T-helper 17 cell (primary cell): ENCODE measurements at regions not wholly inside any gene's neighbourhood (a gene's known extent, or its start where the extent isn't known, plus 50 kb on each side); places are given as distances from the start of the nearest gene placed in this dataset.

Source experiments
- ATAC-seq: fragments of 150-1000 bp; cut with Tn5 transposase; 2 replicates; pipeline ENCODE4 v1.10.0; 2021; ENCODE audit warnings: mild to moderate bottlenecking, moderate library complexity
- DNase-seq, 3 donors: peaks; one replicate each; pipeline versions ENCODE4 v3.0.0 to v3.0.0-alpha.2; 2020 to 2021
- H3K9me3 ChIP-seq: one replicate; pipeline ENCODE4 v1.7.0; 2013; ENCODE audit warnings: low read length, mild to moderate bottlenecking; ENCODE audit not compliant: control insufficient read depth, poor library complexity, severe bottlenecking
- H3K27ac Mint-ChIP-seq: one replicate; pipeline ENCODE4 v1.8.0; 2022; ENCODE audit warnings: mild to moderate bottlenecking, moderate library complexity, mixed read lengths
- H3K27me3 Mint-ChIP-seq: one replicate; pipeline ENCODE4 v1.8.0; 2022; ENCODE audit warnings: mixed read lengths
- H3K36me3 Mint-ChIP-seq: one replicate; pipeline ENCODE4 v1.8.0; 2022; ENCODE audit warnings: low read depth, mixed read lengths
- H3K4me1 Mint-ChIP-seq: one replicate; pipeline ENCODE4 v1.8.0; 2022; ENCODE audit warnings: mild to moderate bottlenecking, mixed read lengths
- H3K4me3 Mint-ChIP-seq: one replicate; pipeline ENCODE4 v1.8.0; 2022; ENCODE audit warnings: mild to moderate bottlenecking, moderate library complexity, mixed read lengths

DNA sequence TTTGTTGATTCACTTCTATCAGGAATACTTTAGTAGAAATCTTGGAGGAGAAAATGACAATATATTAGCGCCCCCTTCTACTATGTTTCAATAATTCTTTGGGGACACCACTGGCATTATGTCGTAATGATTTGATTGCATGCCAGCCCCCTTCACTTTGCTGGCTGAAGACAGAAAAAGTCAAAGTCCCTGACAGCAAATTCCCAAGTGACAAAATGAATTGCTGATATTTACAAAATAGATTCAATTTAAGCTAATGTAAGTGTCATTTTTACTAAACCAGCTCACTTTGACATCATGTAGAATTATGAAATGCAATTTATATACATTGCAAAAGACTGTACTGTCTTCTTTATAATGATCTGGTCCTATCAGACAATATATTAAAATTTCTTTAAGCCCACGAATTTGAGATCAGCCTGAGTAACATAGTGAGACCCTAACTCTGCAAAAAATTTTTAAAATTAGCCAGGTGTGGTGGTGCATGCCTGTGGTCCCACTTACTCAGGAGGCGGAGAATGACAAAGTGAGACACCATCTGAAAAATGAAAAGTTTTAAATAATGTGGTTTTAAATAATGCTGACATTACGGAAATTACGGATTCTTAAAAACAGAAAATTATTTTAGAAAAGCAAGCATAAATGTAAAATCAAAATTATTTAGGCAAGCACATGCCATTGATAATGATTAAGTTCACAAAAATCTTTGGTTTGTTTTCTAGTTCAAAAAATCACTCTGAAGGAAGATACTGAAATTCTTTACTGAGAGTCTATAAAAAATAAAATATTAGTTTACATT, 520.1 kb upstream of the PKDCC start:
- H3K27me3 Mint-ChIP-seq: no peaks in the 10 kb centered on the region
- H3K4me1 Mint-ChIP-seq: no peaks in the 10 kb centered on the region
- ATAC-seq (no peak), DNase-seq (no peak)
- H3K27ac Mint-ChIP-seq: no peak overlapping the region
- H3K9me3 ChIP-seq: no peaks in the 10 kb centered on the region
- no peaks in the 10 kb centered on the region for H3K36me3 Mint-ChIP-seq
- H3K4me3 Mint-ChIP-seq: no peak overlapping the region

DNA sequence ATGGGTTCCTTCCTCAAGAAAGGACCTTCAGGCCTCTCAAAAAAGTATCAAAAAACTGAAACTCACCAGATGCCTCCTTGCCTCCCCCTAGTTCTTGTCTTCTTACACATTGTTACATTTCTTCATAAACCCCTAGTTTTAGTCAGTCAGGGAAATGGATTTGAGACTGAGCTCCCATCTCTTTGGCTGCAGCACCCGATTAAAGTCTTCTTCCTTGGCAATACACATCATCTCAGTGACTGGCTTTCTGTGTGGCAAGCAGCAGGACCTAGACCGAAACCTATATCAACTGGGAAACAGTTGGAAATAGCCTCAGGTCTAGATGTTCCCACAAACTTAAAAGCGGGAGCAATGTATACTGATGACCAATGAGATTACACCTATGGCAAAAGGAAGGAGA, 512.2 kb upstream of the PKDCC start:
- H3K27me3 Mint-ChIP-seq: no peaks in the 10 kb centered on the region
- no peak overlapping the region for H3K4me3 Mint-ChIP-seq
- no peaks in the 10 kb centered on the region for H3K4me1 Mint-ChIP-seq
- ATAC-seq (no peak), DNase-seq (no peak)
- no peak overlapping the region for H3K27ac Mint-ChIP-seq
- H3K9me3 ChIP-seq: no peaks in the 10 kb centered on the region
- no peaks in the 10 kb centered on the region for H3K36me3 Mint-ChIP-seq

DNA sequence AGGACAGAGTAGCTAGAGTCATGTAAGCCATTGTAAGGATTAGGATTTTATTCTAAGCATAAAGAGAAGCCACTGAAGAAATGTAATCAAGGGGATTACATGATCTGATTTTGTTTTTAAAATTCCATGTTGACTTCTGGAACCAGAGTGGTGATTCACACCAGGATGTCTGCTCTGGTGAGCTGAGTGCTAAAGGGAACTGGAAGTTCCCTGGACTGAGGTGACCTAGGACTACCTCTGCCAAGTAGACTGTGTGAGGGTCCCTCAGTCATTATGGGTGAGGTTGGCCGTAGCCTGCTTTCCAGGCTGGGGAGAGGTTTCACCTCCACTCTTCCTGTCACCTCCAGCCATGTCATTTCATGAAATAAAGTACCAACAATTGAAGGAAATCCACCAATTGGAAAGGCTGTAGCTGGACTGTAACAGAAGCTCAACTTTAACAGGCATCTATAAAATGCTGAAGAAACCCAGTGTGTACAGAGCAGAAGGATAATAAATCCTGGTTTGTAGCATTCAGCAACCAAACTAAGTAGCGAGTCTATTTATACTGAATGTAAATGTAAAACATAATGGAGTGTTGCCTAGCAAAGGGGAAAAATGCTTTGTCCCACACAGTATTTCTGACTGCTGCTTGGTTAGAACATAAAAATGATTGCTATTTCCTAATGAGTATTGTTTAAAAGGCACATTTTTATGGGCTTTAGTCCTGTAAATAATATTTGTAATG, 507.4 kb upstream of the PKDCC start:
- Mint-ChIP-seq H3K27ac (no peak overlapping the region), H3K4me1 (no peaks in the 10 kb centered on the region), H3K4me3 (no peak overlapping the region), H3K36me3 (no peaks in the 10 kb centered on the region), H3K27me3 (no peaks in the 10 kb centered on the region)
- ATAC-seq (no peak), DNase-seq (no peak)
- no peaks in the 10 kb centered on the region for H3K9me3 ChIP-seq

DNA sequence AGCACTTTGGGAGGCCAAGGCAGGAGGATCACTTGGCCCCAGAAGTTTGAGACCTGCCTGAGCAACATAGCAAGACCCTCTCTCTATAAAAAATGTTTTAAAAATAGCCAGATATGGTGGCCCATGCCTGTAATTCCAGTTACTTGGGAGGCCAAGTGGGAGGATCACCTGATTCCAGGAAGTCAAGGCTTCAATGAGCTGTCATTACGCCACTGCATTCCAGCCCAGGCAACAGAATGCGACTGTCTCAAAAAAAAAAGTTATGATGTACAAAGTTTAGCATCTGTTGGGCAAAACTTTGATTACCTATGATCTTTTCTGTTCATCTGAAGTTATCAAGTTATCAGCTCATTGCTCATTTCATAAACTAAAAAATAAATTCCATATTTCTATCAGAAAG, 504.1 kb upstream of the PKDCC start:
- Mint-ChIP-seq H3K4me1 (no peaks in the 10 kb centered on the region), H3K27me3 (no peaks in the 10 kb centered on the region), H3K27ac (no peak overlapping the region), H3K4me3 (no peak overlapping the region), H3K36me3 (no peaks in the 10 kb centered on the region)
- DNase-seq (no peak), ATAC-seq (no peak)
- no peaks in the 10 kb centered on the region for H3K9me3 ChIP-seq

DNA sequence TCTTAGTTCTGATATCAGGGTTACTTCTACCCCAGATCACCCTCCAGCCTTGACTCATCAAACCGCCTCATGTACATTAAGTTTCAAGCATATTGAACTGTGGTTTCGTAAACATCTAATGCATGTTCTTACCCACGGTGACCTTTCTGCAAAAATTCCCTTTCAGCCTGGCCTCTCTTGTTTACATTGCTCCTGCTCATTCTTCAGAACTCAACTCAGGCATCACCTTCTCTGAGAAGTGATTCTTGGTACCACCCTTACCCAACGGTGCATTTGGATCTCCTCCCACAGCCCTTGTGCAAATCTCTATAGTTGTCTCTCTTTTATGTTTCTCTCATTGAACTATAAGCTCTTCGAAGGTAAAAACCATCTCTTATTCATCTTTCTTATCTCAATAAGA, 503.1 kb upstream of the PKDCC start:
- ATAC-seq: no peak
- no peaks in the 10 kb centered on the region for H3K4me1 Mint-ChIP-seq
- H3K36me3 Mint-ChIP-seq: no peaks in the 10 kb centered on the region
- no peak overlapping the region for H3K4me3 Mint-ChIP-seq
- H3K27ac Mint-ChIP-seq: no peak overlapping the region
- no peaks in the 10 kb centered on the region for H3K9me3 ChIP-seq
- H3K27me3 Mint-ChIP-seq: no peaks in the 10 kb centered on the region
- no peak for DNase-seq

DNA sequence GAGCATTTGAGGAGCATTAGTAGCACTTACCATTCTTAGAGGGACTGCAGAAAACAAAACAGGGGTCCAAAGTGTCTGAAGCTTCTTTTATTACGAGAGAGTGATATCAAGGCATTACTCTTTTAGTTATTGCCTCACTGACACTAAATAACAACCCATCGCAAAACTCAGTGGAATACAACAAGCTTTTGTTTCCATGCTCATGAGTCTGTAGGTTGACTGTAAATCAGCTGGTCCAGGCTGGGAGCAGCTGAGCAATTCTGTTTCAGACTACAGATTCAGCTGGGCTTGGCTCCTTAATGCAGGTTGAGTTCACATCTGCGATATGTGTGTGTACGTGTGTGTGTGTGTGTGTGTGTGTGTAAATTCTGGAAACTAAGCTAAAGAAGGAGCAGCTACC, 501.8 kb upstream of the PKDCC start:
- DNase-seq (no peak), ATAC-seq (no peak)
- no peaks in the 10 kb centered on the region for H3K4me1 Mint-ChIP-seq
- H3K9me3 ChIP-seq: no peaks in the 10 kb centered on the region
- no peaks in the 10 kb centered on the region for H3K27me3 Mint-ChIP-seq
- H3K36me3 Mint-ChIP-seq: no peaks in the 10 kb centered on the region
- no peak overlapping the region for H3K4me3 Mint-ChIP-seq
- H3K27ac Mint-ChIP-seq: no peak overlapping the region

DNA sequence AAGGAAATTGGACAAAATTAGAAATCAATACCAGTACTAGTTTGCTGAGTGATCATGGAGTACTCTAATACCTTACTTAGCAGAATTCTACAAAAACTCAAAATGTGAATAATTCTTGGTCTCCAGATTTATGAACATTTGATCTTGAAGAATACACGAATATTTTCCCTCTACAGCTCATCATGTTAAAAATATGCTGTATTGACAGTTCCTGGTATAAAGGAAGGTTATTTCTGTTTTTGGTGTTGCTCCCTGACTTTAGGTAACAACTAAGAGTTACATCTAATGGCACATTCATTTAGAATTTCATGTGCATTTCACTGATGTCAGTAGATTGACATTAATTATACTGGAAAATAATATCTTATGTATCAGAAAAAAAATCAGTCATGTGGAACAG, 479.2 kb upstream of the PKDCC start:
- H3K9me3 ChIP-seq: no peaks in the 10 kb centered on the region
- Mint-ChIP-seq H3K27ac (no peak overlapping the region), H3K4me3 (no peak overlapping the region), H3K4me1 (no peaks in the 10 kb centered on the region), H3K36me3 (no peaks in the 10 kb centered on the region), H3K27me3 (peaks cover 6% of the 10 kb centered on the region)
- ATAC-seq (no peak), DNase-seq (no peak)

DNA sequence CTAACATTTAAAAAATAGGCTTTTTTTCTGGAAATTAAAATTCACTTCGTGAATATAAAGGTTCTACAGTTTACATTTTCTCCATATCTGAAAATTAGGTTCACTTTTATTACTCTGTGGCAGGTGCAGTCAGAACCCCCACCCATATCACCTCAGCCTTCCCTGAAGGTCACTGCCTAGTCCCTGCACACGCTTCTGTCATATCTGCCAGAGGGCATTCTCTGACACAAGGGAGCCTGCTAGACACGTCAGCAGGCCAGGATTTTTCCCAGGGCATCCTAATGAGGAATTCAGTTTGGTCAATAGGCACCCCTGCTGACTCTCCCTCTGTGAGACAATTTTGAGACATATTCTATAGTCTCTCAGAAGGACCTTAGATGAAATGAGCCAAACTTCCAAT, 475.7 kb upstream of the PKDCC start:
- ATAC-seq (no peak), DNase-seq (no peak)
- no peaks in the 10 kb centered on the region for H3K9me3 ChIP-seq
- Mint-ChIP-seq H3K4me3 (no peak overlapping the region), H3K27ac (no peak overlapping the region), H3K36me3 (no peaks in the 10 kb centered on the region), H3K27me3 (peaks cover 6% of the 10 kb centered on the region), H3K4me1 (no peaks in the 10 kb centered on the region)

DNA sequence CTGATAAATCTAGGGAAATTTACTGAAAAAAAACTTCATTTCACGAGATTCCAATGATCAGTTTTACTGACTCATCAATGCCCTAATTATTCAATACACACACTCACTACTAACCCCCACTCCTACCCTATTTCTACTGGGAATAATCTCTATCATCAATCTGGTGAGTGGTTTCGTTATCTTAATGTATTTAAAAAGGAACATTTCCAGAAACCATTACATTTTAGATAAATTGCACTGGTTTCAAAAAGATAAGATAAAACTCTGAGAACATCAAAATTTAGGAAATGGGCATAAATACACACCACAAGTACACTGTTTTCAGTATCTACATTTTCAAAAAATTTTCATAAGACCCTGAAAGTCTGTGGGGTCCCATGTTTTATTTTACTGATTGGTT, 471.4 kb upstream of the PKDCC start:
- no peak for ATAC-seq
- no peaks in the 10 kb centered on the region for H3K4me1 Mint-ChIP-seq
- H3K27ac Mint-ChIP-seq: no peak overlapping the region
- no peaks in the 10 kb centered on the region for H3K9me3 ChIP-seq
- no peak overlapping the region for H3K4me3 Mint-ChIP-seq
- DNase-seq: no peak
- peaks cover 6% of the 10 kb centered on the region for H3K27me3 Mint-ChIP-seq
- H3K36me3 Mint-ChIP-seq: no peaks in the 10 kb centered on the region

DNA sequence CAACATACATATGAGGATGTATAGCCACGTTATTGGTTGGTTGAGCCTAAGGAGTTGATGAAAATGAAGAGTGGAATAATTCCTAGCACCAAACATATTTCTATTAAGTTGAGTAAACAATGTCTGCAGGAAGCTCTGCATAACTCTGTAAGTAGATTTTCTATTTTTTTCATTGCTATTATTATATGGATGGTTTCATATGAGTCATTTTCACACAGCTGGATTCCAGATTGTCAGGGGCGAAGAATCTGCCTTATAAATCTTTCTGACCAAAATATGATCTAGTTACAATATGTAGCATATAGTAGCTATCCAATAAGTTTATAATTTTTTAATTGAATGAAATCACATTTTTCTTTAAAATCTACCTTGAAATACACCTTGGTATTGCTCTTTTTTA, 468.0 kb upstream of the PKDCC start:
- Mint-ChIP-seq H3K27me3 (no peaks in the 10 kb centered on the region), H3K4me3 (no peak overlapping the region), H3K36me3 (no peaks in the 10 kb centered on the region), H3K4me1 (no peaks in the 10 kb centered on the region), H3K27ac (no peak overlapping the region)
- peaks cover 6% of the 10 kb centered on the region for H3K9me3 ChIP-seq
- DNase-seq (no peak), ATAC-seq (no peak)

DNA sequence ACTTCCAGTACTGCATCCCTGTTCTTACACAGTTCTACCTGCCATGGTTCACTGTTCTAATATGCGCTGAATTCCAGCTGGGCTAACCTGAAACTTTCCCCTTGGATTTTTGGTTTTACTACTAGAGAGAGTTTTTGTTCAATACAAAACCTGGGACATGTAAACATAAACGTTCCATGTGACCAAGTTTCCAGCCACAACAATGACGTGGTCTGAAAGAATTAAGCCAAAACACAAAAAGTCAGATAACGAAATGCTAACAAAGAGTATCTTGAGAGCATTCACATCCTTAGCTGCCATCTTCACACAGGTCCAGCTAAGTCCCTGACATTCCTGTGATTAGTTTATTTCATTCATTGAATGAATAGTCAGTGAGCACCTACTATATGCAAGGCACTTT, 467.0 kb upstream of the PKDCC start:
- DNase-seq (no peak), ATAC-seq (no peak)
- no peak overlapping the region for H3K4me3 Mint-ChIP-seq
- H3K27me3 Mint-ChIP-seq: no peaks in the 10 kb centered on the region
- H3K36me3 Mint-ChIP-seq: no peaks in the 10 kb centered on the region
- no peak overlapping the region for H3K27ac Mint-ChIP-seq
- no peaks in the 10 kb centered on the region for H3K4me1 Mint-ChIP-seq
- peaks cover 6% of the 10 kb centered on the region for H3K9me3 ChIP-seq

DNA sequence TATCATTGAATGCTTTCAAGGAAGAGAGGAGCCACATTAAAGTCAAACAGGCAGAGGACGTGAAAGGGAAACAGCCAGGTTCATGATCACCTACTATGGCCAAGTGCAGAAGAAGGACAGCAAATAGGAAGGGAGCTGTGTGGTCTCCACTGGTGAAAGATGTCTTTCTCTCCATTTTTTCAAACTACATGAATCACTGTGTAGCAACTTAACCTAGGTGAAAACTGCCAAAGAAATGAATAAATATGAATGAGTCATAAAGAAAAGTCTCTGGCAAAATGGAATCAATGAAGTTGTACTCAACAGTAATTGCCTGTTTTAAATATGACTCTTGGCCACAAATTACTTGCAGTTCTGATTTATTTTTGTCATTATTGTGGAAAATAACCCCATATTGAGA, 452.6 kb upstream of the PKDCC start:
- Mint-ChIP-seq H3K27ac (no peak overlapping the region), H3K4me3 (no peak overlapping the region), H3K4me1 (no peaks in the 10 kb centered on the region), H3K27me3 (peaks cover 13% of the 10 kb centered on the region), H3K36me3 (no peaks in the 10 kb centered on the region)
- ATAC-seq (no peak), DNase-seq (no peak)
- H3K9me3 ChIP-seq: no peaks in the 10 kb centered on the region

DNA sequence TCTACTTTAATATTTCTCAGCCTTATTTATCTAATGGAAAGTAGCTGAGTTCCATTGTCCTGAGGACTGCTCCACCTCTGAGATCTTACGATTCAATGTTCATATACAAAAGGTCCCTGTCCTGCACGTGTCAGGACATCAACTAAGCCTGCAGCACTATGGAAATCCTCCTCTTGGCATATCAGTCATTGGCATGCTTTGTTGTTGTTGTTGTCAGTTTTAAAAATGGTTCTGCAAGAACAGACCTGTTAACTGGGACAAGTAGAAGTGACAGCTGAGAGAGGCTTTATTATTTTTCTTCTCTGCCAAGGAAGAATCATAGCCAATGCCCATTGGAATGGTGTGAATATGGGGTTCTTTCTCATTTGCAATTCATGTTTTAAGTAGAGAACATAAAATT, 450.1 kb upstream of the PKDCC start:
- no peaks in the 10 kb centered on the region for H3K9me3 ChIP-seq
- no peak overlapping the region for H3K4me3 Mint-ChIP-seq
- H3K36me3 Mint-ChIP-seq: no peaks in the 10 kb centered on the region
- no peak overlapping the region for H3K27ac Mint-ChIP-seq
- H3K4me1 Mint-ChIP-seq: no peaks in the 10 kb centered on the region
- ATAC-seq: no peak
- no peak for DNase-seq
- peaks cover 9% of the 10 kb centered on the region for H3K27me3 Mint-ChIP-seq
